ENCODE measurements at regions not wholly inside any gene's neighbourhood (a gene's known extent, or its start where the extent isn't known, plus 50 kb on each side); places are given as distances from the start of the nearest gene placed in this dataset.

DNA sequence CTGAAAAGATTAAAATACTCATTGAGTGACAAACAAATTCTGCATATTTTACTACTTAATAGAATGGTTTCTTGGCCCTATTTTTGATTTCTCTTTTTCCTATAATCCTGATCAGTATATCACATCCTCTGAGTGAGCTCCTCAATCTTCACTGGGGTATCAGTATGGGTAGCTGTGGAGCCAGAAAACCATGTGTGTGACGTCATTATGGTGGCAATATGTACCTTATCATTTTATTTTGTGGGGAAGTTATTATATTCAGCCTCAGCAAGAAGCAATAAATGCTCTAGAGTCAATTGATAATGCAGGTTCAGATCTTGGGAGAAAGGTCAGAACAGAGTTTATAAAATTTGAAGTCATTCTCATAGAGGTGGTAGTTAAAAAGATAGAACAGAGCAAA is 1135.7 kb upstream of the CADM2 start:
- TF ChIP-seq, protein P1, sequence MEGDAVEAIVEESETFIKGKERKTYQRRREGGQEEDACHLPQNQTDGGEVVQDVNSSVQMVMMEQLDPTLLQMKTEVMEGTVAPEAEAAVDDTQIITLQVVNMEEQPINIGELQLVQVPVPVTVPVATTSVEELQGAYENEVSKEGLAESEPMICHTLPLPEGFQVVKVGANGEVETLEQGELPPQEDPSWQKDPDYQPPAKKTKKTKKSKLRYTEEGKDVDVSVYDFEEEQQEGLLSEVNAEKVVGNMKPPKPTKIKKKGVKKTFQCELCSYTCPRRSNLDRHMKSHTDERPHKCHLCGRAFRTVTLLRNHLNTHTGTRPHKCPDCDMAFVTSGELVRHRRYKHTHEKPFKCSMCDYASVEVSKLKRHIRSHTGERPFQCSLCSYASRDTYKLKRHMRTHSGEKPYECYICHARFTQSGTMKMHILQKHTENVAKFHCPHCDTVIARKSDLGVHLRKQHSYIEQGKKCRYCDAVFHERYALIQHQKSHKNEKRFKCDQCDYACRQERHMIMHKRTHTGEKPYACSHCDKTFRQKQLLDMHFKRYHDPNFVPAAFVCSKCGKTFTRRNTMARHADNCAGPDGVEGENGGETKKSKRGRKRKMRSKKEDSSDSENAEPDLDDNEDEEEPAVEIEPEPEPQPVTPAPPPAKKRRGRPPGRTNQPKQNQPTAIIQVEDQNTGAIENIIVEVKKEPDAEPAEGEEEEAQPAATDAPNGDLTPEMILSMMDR (IDR thresholded peaks at IDR 0.05; ENCODE audit: extremely low read depth, missing control alignments), result no peak
- no peak for DNase-seq (ENCODE audit: low spot score)

DNA sequence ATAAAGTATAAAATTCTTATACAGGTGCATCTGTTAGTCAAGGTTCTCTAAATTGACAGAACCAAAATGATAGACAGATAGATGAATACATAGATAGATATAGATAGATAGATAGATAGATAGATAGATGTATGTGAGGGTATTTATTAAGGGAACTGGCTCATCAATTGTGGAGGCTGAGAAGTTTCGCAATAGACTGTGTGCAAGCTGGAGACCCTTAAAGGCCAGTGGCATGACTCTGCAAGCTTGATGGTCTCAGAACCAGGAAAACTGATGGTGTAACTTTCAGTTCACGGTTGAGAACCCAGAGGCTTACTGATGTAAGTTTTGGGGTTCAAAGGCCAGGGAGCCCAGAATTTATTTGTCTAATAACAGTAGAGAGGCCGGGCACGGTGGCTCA is 1123.7 kb upstream of the CADM2 start:
- TF ChIP-seq, protein P1 (IDR thresholded peaks at IDR 0.05; ENCODE audit: extremely low read depth, missing control alignments), result no peak
- no peak for DNase-seq (ENCODE audit: low spot score)

DNA sequence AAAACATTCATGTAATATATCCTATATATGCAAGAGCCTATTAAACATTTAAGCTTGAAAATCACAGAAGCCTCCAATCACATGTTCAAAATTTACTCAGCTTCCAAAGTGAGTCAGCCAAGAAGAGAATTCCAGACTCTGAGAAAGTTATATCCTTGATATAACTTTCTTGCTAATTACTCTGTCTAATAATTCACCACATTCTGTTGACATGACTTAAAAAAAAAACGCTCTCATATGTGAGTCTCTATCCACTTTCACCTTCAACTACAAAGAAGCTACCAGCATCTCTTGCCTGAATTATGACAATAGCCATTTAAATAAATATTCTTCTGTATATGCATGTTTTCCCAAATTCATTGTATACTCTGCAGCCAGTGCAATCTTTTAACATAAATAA is 1116.3 kb upstream of the CADM2 start:
- TF ChIP-seq, protein P1 (IDR thresholded peaks at IDR 0.05; ENCODE audit: extremely low read depth, missing control alignments), result no peak
- no peak for DNase-seq (ENCODE audit: low spot score)

DNA sequence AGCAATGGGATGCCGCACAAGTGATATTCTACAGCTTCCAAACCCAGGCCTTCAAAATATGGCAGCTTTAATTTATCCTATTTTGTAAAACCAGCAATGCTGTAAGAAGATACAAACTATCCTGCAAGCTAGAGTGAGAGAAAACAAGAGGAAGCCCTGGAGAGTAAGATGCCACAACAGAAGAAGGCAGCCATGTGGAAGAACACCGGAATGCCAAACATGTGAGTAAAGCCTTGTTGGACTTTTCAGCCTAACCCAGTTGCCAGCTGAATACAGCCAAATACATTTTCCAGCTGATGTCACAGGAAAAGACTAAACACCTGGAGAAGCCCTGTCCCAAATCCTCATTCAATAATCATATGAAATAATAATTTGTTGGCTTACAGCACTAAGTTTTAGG is 1115.1 kb upstream of the CADM2 start:
- TF ChIP-seq, protein P1 (IDR thresholded peaks at IDR 0.05; ENCODE audit: extremely low read depth, missing control alignments), result no peak
- DNase-seq (ENCODE audit: low spot score), result no peak

DNA sequence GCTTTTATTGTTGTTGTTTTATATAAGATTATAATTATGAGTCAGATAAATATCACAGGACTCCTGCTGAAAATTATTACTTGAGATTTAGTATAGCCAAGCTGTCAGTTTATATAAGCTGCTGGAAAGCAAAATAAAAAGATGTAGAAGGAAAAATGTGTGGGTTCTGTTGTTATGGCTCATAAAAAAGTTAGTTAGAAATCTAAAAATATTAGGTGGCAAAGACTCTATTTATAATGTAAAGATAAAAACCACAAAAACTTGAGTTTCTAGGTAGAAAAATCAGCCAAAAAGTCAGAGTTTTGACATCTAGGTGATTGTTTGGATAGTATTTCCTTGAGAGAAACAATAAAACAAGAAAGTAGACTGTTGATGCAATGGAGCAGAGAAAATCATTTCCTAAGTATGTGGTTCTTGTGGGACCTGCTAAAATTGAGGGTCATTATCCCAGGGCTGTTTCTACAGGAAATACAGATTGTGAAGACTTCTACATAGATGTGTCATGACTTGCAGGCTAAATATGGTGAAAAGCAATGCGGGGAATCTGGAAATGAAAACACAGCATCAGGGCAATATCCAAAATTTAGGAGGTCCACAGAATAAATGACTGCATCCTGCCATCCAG is 1109.6 kb upstream of the CADM2 start:
- TF ChIP-seq, protein P1 (IDR thresholded peaks at IDR 0.05; ENCODE audit: extremely low read depth, missing control alignments), result no peak
- no peak for DNase-seq (ENCODE audit: low spot score)

DNA sequence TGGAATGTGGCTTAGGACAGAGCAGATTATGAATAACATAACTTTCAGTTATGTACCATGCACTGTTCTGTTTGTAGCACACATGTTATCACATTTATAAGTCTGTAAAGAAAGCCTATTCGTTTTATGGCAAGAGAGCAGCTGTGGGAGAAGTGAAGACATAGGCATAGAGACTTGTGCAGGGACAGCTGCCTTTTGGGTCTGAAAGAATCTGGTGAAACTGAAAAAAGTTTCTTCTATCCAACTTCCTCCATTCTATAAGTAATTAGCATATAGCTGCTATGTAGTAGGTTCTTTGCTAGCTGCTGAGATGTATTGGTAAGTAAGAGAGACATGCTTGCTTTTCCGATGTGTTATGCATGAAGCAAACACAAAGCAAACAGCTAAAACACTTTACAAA is 1095.4 kb upstream of the CADM2 start:
- TF ChIP-seq, protein P1 (IDR thresholded peaks at IDR 0.05; ENCODE audit: extremely low read depth, missing control alignments), result no peak
- DNase-seq (ENCODE audit: low spot score), result no peak

DNA sequence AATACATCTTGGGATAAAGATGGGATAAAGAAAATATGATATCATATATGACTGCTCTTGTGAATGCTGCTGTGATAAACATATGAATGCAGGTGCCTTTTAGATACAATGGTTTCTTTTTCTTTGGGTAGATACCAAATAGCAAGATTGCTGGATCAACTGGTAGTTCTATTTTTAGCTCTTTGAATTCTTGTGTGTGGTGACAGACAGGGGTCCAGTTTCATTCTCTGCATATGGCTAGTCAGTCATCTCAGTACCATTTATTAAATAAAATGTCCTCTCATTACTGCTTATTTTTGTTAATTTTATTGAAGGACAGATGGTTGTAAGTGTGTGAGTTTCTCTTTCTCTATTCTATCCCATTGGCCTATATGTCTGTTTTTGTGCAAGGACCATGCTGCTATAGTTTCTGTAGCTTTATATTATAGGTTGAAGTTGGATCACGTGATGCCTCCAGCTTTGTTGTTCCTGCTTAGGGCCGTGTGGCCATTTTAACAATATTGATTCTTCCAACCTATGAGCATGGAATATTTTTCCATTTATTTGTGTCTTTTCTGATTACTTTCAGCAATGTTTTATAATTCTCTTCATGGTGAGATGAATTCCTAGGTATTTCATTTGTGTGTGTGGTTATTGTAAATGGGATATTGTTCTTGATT is 1089.8 kb upstream of the CADM2 start:
- DNase-seq (ENCODE audit: low spot score), result no peak
- TF ChIP-seq, protein P1 (IDR thresholded peaks at IDR 0.05; ENCODE audit: extremely low read depth, missing control alignments), result no peak
